Gastrocnemius medialis (tissue), 4 donors: ENCODE measurements at regions not wholly inside any gene's neighbourhood (a gene's known extent, or its start where the extent isn't known, plus 50 kb on each side); places are given as distances from the start of the nearest gene placed in this dataset.

Source experiments
- ATAC-seq, 2 donors: fragments of 150-250 bp; one replicate each; pipeline ENCODE4 v1.9.1; 2016
- DNase-seq, 2 donors: peaks; one replicate each; pipeline ENCODE4 v3.0.0-alpha.2; 2019
- H3K27ac ChIP-seq, 4 donors: fragments of 200-600 bp; sonication (generic); 1 replicate in 1 of 4; 2 replicates in 3 of 4; pipeline ENCODE4 v1.5.1; 2016 to 2018; ENCODE audit warnings: mild to moderate bottlenecking in 2 of 4, moderate library complexity in 1 of 4
- H3K27me3 ChIP-seq, 3 donors: fragments of 200-600 bp; sonication (generic) in 2 of 3; 1 replicate in 1 of 3; 2 replicates in 2 of 3; pipeline versions ENCODE4 v1.5.1 to v1.6.0; 2016 to 2019; ENCODE audit warnings: mild to moderate bottlenecking in 1 of 3, moderate library complexity in 1 of 3
- H3K36me3 ChIP-seq, 2 donors: fragments of 200-600 bp; sonication (generic) in 1 of 2; one replicate each; pipeline ENCODE4 v1.5.1; 2017 to 2018
- H3K4me1 ChIP-seq, 2 donors: fragments of 200-600 bp; sonication (generic) in 1 of 2; one replicate each; pipeline ENCODE4 v1.5.1; 2016 to 2017; ENCODE audit warnings: mild to moderate bottlenecking in 2 of 2
- H3K4me3 ChIP-seq, 4 donors: fragments of 200-600 bp; sonication (generic) in 3 of 4; 1 replicate in 1 of 4; 2 replicates in 3 of 4; pipeline ENCODE4 v1.5.1; 2016 to 2019; ENCODE audit warnings: mild to moderate bottlenecking in 2 of 4
- H3K9me3 ChIP-seq, 3 donors: fragments of 200-600 bp; sonication (generic) in 2 of 3; 1 replicate in 1 of 3; 2 replicates in 2 of 3; pipeline ENCODE4 v1.5.1; 2016 to 2019
- POLR2A ChIP-seq, 2 donors: fragments of 450-650 bp; IDR thresholded peaks; one replicate each; pipeline ENCODE4 v1.6.1; 2017; ENCODE audit warnings: antibody characterized with exemption in 2 of 2, mild to moderate bottlenecking in 2 of 2, moderate library complexity in 2 of 2
- in situ Hi-C, 4 donors: fragments of 200-750 bp; cut with MboI; loops; one replicate each; pipeline versions ENCODE4 v1.15.0 to v1.8.0; 2017; ENCODE audit warnings: low sequenced_read_pairs in 4 of 4
- intact Hi-C: fragments of 100-400 bp; cut with DNase I; formaldehyde crosslinking; loops from one replicate; pipeline ENCODE4 v1.15.1; 2023; ENCODE audit warnings: low total_unique reads
- TF ChIP-seq, protein P1 (sequence below), 5 experiments: fragments of 450-650 bp in 3 of 5; fragments of 200-600 bp in 2 of 5; sonication (generic) in 2 of 5; IDR thresholded peaks in 4 of 5; conservative IDR thresholded peaks in 1 of 5; 1 replicate in 4 of 5; 2 replicates in 1 of 5; pipeline ENCODE4 v1.5.1; 2016 to 2019; ENCODE audit warnings: antibody characterized with exemption in 5 of 5, mild to moderate bottlenecking in 3 of 5, moderate library complexity in 3 of 5

DNA sequence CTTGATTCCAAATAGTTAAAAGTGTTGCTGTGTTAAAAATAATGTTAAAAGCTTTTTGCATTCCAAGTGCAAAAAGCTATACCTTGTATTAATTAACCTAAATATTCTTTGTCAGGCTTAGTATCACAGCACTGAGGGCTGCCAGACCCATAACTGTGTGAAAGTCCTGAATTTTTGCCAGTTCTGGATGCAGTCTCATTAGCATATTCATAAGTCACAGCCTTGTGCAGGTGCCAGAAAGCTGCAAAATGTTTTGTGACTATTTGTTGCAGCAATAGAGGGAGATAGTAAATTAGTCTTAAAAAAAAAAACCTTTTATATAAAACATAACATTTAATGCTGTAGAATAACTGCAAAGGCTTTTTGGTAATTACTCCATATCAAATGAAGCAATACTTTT, 56.6 kb downstream of the SLITRK1 start:
- no peak overlapping the region for H3K4me3 ChIP-seq
- no peaks in the 10 kb centered on the region for H3K4me1 ChIP-seq
- no peaks in the 10 kb centered on the region for H3K9me3 ChIP-seq
- intact Hi-C loops: no loop called here
- ATAC-seq: no peak
- no peak overlapping the region for H3K27ac ChIP-seq
- TF ChIP-seq, protein P1, sequence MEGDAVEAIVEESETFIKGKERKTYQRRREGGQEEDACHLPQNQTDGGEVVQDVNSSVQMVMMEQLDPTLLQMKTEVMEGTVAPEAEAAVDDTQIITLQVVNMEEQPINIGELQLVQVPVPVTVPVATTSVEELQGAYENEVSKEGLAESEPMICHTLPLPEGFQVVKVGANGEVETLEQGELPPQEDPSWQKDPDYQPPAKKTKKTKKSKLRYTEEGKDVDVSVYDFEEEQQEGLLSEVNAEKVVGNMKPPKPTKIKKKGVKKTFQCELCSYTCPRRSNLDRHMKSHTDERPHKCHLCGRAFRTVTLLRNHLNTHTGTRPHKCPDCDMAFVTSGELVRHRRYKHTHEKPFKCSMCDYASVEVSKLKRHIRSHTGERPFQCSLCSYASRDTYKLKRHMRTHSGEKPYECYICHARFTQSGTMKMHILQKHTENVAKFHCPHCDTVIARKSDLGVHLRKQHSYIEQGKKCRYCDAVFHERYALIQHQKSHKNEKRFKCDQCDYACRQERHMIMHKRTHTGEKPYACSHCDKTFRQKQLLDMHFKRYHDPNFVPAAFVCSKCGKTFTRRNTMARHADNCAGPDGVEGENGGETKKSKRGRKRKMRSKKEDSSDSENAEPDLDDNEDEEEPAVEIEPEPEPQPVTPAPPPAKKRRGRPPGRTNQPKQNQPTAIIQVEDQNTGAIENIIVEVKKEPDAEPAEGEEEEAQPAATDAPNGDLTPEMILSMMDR (IDR thresholded peaks at IDR 0.05 in 4 of 5, conservative IDR thresholded peaks at IDR 0.05 in 1 of 5): no peak
- no peak for TF ChIP-seq POLR2A (IDR thresholded peaks at IDR 0.05)
- in situ Hi-C loops: no loop called here
- no peaks in the 10 kb centered on the region for H3K36me3 ChIP-seq
- H3K27me3 ChIP-seq: no peaks in the 10 kb centered on the region
- no peak for DNase-seq

DNA sequence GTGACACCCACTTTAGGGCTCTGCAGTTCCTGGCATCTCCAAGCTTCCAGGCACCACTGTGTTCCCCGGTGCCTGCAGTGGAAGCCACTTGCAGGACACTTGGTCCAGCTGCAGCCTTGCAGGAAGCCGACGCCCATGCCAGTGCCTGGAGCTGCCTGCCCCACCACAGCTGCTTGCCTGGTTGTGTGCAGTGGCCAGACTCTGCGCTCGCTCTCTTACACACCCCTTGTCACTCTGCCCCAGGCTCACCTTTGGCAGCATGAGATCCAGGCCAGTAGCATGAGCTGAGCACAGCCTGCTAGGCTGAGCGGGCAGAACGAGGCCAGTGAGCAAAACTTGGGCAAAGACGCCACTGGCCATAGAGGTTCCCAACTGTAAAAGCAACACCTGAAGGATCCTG, 57.7 kb downstream of the SLITRK1 start:
- intact Hi-C loops: no loop called here
- ATAC-seq: no peak

DNA sequence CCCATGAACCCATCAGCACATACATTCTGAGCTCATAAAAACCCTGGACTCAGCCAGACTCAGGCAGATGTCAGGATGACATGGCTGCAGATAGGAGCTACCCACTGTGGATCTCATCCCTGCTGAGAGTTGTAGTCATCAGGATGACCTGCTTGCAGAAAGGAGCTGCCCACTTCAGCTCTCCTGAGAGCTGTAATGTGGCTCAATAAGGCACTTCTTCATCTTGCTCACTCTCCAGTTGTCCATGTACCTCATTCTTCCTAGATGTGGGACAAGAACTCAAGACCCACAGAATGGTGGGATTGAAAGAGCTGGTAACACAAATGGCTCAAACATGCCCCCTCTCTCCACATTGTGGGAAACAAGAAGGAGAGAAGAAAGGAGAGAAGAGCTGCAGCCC, 58.2 kb downstream of the SLITRK1 start:
- H3K36me3 ChIP-seq: no peaks in the 10 kb centered on the region
- intact Hi-C loops (no loop called here), in situ Hi-C loops (no loop called here)
- H3K9me3 ChIP-seq: no peaks in the 10 kb centered on the region
- no peaks in the 10 kb centered on the region for H3K27me3 ChIP-seq
- H3K4me1 ChIP-seq: no peaks in the 10 kb centered on the region
- no peak overlapping the region for H3K4me3 ChIP-seq
- TF ChIP-seq, protein P1 (IDR thresholded peaks at IDR 0.05 in 4 of 5, conservative IDR thresholded peaks at IDR 0.05 in 1 of 5): no peak
- TF ChIP-seq POLR2A (IDR thresholded peaks at IDR 0.05): no peak
- DNase-seq (no peak), ATAC-seq (no peak)
- H3K27ac ChIP-seq: no peak overlapping the region

More for the DNA sequence above, 57.7 kb downstream of the SLITRK1 start:
- in situ Hi-C loops: no loop called here
- no peaks in the 10 kb centered on the region for H3K36me3 ChIP-seq
- H3K4me3 ChIP-seq: no peak overlapping the region
- DNase-seq: no peak
- no peaks in the 10 kb centered on the region for H3K4me1 ChIP-seq
- H3K27me3 ChIP-seq: no peaks in the 10 kb centered on the region
- TF ChIP-seq, protein P1 (IDR thresholded peaks at IDR 0.05 in 4 of 5, conservative IDR thresholded peaks at IDR 0.05 in 1 of 5): no peak
- TF ChIP-seq POLR2A (IDR thresholded peaks at IDR 0.05): no peak
- no peaks in the 10 kb centered on the region for H3K9me3 ChIP-seq
- H3K27ac ChIP-seq: no peak overlapping the region

DNA sequence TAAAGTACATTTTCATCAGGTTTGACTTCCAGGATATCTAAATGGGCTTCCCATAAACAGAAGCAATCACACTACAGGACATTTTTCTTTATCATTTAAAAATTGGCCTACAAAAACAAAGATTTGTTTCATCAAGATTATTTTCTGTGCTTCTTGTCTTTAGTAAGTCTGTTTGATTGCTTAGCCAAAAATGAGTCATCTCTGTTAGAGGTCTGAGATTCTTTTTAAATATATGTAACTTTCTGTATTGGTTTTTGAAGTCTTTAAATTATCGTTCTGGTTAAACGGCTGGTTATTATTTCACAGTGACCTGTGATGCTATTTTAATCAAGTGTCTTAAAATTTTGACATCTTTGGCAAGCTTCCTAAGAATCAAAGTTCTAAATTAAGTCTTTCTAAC, 62.7 kb downstream of the SLITRK1 start:
- Histone ChIP-seq H3K9me3 (no peaks in the 10 kb centered on the region), H3K4me3 (no peak overlapping the region), H3K36me3 (no peaks in the 10 kb centered on the region), H3K27me3 (no peaks in the 10 kb centered on the region), H3K4me1 (no peaks in the 10 kb centered on the region), H3K27ac (no peak overlapping the region)
- intact Hi-C loops: no loop called here
- ATAC-seq: no peak
- no peak for TF ChIP-seq POLR2A (IDR thresholded peaks at IDR 0.05)
- TF ChIP-seq, protein P1 (IDR thresholded peaks at IDR 0.05 in 4 of 5, conservative IDR thresholded peaks at IDR 0.05 in 1 of 5): no peak
- in situ Hi-C loops: no loop called here
- DNase-seq: no peak

DNA sequence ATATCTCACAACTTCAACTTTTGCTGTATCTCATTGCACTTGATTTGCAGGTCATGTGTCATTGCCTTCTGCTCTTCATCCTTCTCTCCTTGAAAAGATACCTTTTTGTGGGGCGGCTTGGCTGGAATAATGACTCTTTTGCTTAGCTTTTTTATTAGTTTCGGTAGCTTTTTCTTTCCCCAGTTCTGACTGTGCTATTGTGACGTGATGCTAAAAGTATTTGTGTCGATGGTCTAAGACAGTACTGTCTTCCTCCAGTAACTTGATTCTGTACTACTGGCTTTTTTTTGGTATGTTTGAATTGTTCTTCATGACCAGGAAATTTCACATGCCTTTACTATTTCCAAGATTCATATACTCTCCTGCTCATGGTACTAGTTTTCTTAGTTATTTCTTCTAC, 63.1 kb downstream of the SLITRK1 start:
- no peak for TF ChIP-seq POLR2A (IDR thresholded peaks at IDR 0.05)
- TF ChIP-seq, protein P1 (IDR thresholded peaks at IDR 0.05 in 4 of 5, conservative IDR thresholded peaks at IDR 0.05 in 1 of 5): no peak
- Histone ChIP-seq H3K9me3 (no peaks in the 10 kb centered on the region), H3K27ac (no peak overlapping the region), H3K4me3 (no peak overlapping the region), H3K4me1 (no peaks in the 10 kb centered on the region), H3K27me3 (no peaks in the 10 kb centered on the region), H3K36me3 (no peaks in the 10 kb centered on the region)
- no peak for DNase-seq
- intact Hi-C loops (no loop called here), in situ Hi-C loops (no loop called here)
- ATAC-seq: no peak
